HepG2 (cell line): ENCODE measurements at regions not wholly inside any gene's neighbourhood (a gene's known extent, or its start where the extent isn't known, plus 50 kb on each side); places are given as distances from the start of the nearest gene placed in this dataset.

Source experiments
- ATAC-seq: fragments of 200-7000 bp; cut with Tn5 transposase; 3 replicates; pipeline ENCODE4 v1.9.1; 2020; ENCODE audit warnings: mild to moderate bottlenecking, moderate library complexity
- BruUV-seq: library from RNA; stranded (reverse); fragments of 400-500 nt; replicated peaks from 2 replicates; lab custom pipeline; 2021; lab: Mats Ljungman, UMichigan
- CTCF ChIA-PET: fragments of 300-600 bp; formaldehyde crosslinking; extraction: SDS; loops from one replicate; lab custom pipeline; 2021; ENCODE audit warnings: low total read pairs, inconsistent platforms, low intra/inter-chr PET ratio; lab: Yijun Ruan, JAX
- POLR2A ChIA-PET: fragments of 350-600 bp; sonication (Branson Sonifier 250); formaldehyde crosslinking; loops from one replicate; lab custom pipeline; 2020; ENCODE audit warnings: antibody characterized with exemption, inconsistent platforms; lab: Yijun Ruan, JAX
- DNase-seq: peaks from one replicate; pipeline ENCODE4 v3.0.0-alpha.2; 2015; ENCODE audit warnings: low spot score
- FAIRE-seq: peaks from 3 replicates; lab custom pipeline; 2011; peaks lifted over from hg19 to GRCh38; lab: Jason Lieb, UNC
- H2AFZ ChIP-seq: one replicate; pipeline ENCODE4 v1.6.1; 2011; ENCODE audit warnings: low read length, inconsistent platforms
- H3K27ac ChIP-seq: fragments of 300-600 bp; 3 replicates; pipeline ENCODE4 v1.8.0; 2011; ENCODE audit warnings: mixed run types, mild to moderate bottlenecking, mixed read lengths, low read length, inconsistent platforms; ENCODE audit not compliant: insufficient read depth; ENCODE audit errors: extremely low read length
- H3K27me3 ChIP-seq, 2 experiments: fragments of 200-600 bp in 1 of 2; 2 replicates in 1 of 2; 3 replicates in 1 of 2; pipeline versions ENCODE4 v1.6.0 to v1.8.0; 2011; ENCODE audit warnings: low read length in 2 of 2, mild to moderate bottlenecking in 2 of 2, moderate library complexity in 2 of 2, inconsistent platforms in 1 of 2; ENCODE audit not compliant: insufficient read depth in 2 of 2, control insufficient read depth in 1 of 2
- H3K36me3 ChIP-seq, 2 experiments: fragments of 200-600 bp in 1 of 2; replicated peaks in 1 of 2; 2 replicates in 1 of 2; 3 replicates in 1 of 2; pipeline versions ENCODE4 v1.5.1 to v1.8.0; 2011; ENCODE audit warnings: low read length in 2 of 2, inconsistent platforms in 1 of 2; ENCODE audit not compliant: insufficient read depth in 2 of 2, control insufficient read depth in 1 of 2
- H3K4me1 ChIP-seq: 2 replicates; pipeline ENCODE4 v1.5.1; 2012; ENCODE audit warnings: low read length, inconsistent platforms; ENCODE audit not compliant: insufficient read depth
- H3K4me2 ChIP-seq: 2 replicates; pipeline ENCODE4 v1.6.0; 2011; ENCODE audit warnings: low read depth, low read length, inconsistent platforms
- H3K4me3 ChIP-seq, 3 experiments: fragments of 200-600 bp in 1 of 3; sonication (generic), shearing (Covaris generic) in 1 of 3; replicated peaks in 1 of 3; 2 replicates each; pipeline ENCODE4 v1.5.1; 2011 to 2016; ENCODE audit warnings: low read length in 3 of 3, inconsistent platforms in 2 of 3, low read depth in 2 of 3, mild to moderate bottlenecking in 2 of 3, control low read depth in 1 of 3, mixed read lengths in 1 of 3; ENCODE audit not compliant: insufficient read depth in 1 of 3
- H3K79me2 ChIP-seq: one replicate; pipeline ENCODE4 v1.6.1; 2011; ENCODE audit warnings: low read length, inconsistent platforms; ENCODE audit not compliant: insufficient read depth
- H3K9ac ChIP-seq: 2 replicates; pipeline ENCODE4 v1.6.0; 2011; ENCODE audit warnings: mild to moderate bottlenecking, low read depth, low read length, inconsistent platforms; ENCODE audit not compliant: insufficient read depth
- H3K9me3 ChIP-seq: 2 replicates; pipeline ENCODE4 v1.5.1; 2012; ENCODE audit warnings: mild to moderate bottlenecking, low read length
- H4K20me1 ChIP-seq: 2 replicates; pipeline ENCODE4 v1.6.0; 2011; ENCODE audit warnings: inconsistent platforms, mild to moderate bottlenecking, low read length, moderate library complexity; ENCODE audit not compliant: insufficient read depth
- BRD4 ChIP-seq: sonication (generic); formaldehyde crosslinking; IDR thresholded peaks from 2 replicates; pipeline ENCODE4 v1.4.0; 2020; ENCODE audit warnings: missing genetic modification reagents
- CEBPG ChIP-seq: IDR thresholded peaks from 2 replicates; pipeline ENCODE4 v1.6.1; 2016
- ELF3 ChIP-seq: IDR thresholded peaks from 2 replicates; pipeline ENCODE4 v1.6.1; 2016; ENCODE audit warnings: missing genetic modification reagents, missing compliant biosample characterization
- SETDB1 ChIP-seq: sonication (generic); formaldehyde crosslinking; IDR thresholded peaks from 2 replicates; pipeline ENCODE4 v1.5.1; 2020; ENCODE audit warnings: missing genetic modification reagents, mild to moderate bottlenecking, borderline replicate concordance
- ZBTB20 ChIP-seq: sonication (generic); formaldehyde crosslinking; IDR thresholded peaks from 2 replicates; pipeline ENCODE4 v1.8.1; 2023; ENCODE audit warnings: missing genetic modification reagents, low read depth, mild to moderate bottlenecking, borderline replicate concordance
- ZFP37 ChIP-seq: sonication (generic); formaldehyde crosslinking; IDR thresholded peaks from 2 replicates; pipeline ENCODE4 v1.4.0; 2020; ENCODE audit warnings: missing genetic modification reagents, borderline replicate concordance
- ZNF34 ChIP-seq: sonication (generic); formaldehyde crosslinking; IDR thresholded peaks from 2 replicates; pipeline ENCODE4 v1.4.0; 2020; ENCODE audit warnings: mild to moderate bottlenecking, missing genetic modification reagents, borderline replicate concordance
- ZNF350 ChIP-seq: sonication (generic); formaldehyde crosslinking; IDR thresholded peaks from 2 replicates; pipeline ENCODE4 v1.4.0; 2020; ENCODE audit warnings: mild to moderate bottlenecking, low read depth, missing genetic modification reagents, borderline replicate concordance
- ZNF724P ChIP-seq: sonication (generic); formaldehyde crosslinking; IDR thresholded peaks from 2 replicates; pipeline ENCODE4 v1.8.0; 2022; ENCODE audit warnings: missing genetic modification reagents, borderline replicate concordance
- ZNF790 ChIP-seq: sonication (generic); formaldehyde crosslinking; IDR thresholded peaks from 2 replicates; pipeline ENCODE4 v1.8.0; 2022; ENCODE audit warnings: missing genetic modification reagents, mild to moderate bottlenecking, borderline replicate concordance
- in situ Hi-C: cut with HindIII; loops from 2 replicates; pipeline ENCODE4 v1.10.0; 2017; ENCODE audit warnings: low pct_unique_long_range_greater_than_20kb; ENCODE audit not compliant: extremely low pct_ligation_motif_present
- intact Hi-C: fragments of 100-400 bp; cut with micrococcal nuclease; formaldehyde crosslinking; loops from one replicate; pipeline ENCODE4 v1.10.0; 2022; ENCODE audit not compliant: unreplicated experiment
- TF ChIP-seq, protein P1 (sequence below): sonication (generic); formaldehyde crosslinking; IDR thresholded peaks from 2 replicates; pipeline ENCODE4 v1.4.0; 2020; ENCODE audit warnings: missing genetic modification reagents, mild to moderate bottlenecking, borderline replicate concordance
- TF ChIP-seq, protein P2 (sequence below): sonication (generic); formaldehyde crosslinking; IDR thresholded peaks from 2 replicates; pipeline ENCODE4 v1.5.0; 2020; ENCODE audit warnings: missing genetic modification reagents
- TF ChIP-seq, protein P3 (sequence below): sonication (generic); formaldehyde crosslinking; IDR thresholded peaks from 2 replicates; pipeline ENCODE4 v1.8.0; 2022; ENCODE audit warnings: mild to moderate bottlenecking, missing genetic modification reagents
- TF ChIP-seq, protein P4 (sequence below): sonication (generic); formaldehyde crosslinking; IDR thresholded peaks from 2 replicates; pipeline ENCODE4 v1.5.1; 2020; ENCODE audit warnings: missing genetic modification reagents, mild to moderate bottlenecking, borderline replicate concordance
- TF ChIP-seq, protein P5 (sequence below): sonication (generic); formaldehyde crosslinking; IDR thresholded peaks from 2 replicates; pipeline ENCODE4 v1.4.0; 2020; ENCODE audit warnings: missing genetic modification reagents; ENCODE audit errors: not compliant biosample characterization

DNA sequence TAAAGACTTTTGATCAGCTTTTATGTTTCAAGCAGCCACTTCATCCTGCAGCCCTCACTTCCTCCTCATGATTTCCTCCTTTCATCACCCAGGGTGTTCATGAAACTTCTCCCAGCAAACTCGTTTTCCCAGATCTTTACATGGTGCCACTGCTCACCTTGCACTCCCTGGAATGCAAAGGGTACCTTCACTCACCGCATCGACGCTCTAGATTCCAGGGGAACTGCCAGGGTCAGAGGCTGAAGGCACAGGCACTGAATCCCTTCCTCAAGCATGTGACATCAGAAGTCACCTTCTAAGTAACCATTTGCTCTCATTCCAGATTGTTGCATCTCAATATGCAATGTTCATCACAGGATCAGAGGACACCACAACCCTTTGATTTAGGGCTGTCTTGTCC lies 82.8 kb downstream of the PRKAB2 start (continued):
- TF ChIP-seq, protein P1, sequence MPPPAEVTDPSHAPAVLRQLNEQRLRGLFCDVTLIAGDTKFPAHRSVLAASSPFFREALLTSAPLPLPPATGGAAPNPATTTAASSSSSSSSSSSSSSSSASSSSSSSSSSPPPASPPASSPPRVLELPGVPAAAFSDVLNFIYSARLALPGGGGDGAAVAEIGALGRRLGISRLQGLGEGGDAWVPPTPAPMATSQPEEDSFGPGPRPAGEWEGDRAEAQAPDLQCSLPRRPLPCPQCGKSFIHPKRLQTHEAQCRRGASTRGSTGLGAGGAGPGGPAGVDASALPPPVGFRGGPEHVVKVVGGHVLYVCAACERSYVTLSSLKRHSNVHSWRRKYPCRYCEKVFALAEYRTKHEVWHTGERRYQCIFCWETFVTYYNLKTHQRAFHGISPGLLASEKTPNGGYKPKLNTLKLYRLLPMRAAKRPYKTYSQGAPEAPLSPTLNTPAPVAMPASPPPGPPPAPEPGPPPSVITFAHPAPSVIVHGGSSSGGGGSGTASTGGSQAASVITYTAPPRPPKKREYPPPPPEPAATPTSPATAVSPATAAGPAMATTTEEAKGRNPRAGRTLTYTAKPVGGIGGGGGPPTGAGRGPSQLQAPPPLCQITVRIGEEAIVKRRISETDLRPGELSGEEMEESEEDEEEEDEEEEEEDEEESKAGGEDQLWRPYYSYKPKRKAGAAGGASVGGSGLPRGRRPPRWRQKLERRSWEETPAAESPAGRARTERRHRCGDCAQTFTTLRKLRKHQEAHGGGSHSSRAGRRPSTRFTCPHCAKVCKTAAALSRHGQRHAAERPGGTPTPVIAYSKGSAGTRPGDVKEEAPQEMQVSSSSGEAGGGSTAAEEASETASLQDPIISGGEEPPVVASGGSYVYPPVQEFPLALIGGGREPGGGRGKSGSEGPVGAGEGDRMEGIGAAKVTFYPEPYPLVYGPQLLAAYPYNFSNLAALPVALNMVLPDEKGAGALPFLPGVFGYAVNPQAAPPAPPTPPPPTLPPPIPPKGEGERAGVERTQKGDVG, result no peak
- TF ChIP-seq ZBTB20 (CRISPR knock-in tag) (no peak), ELF3 (CRISPR knock-in tag) (no peak), ZNF790 (CRISPR knock-in tag) (no peak), ZNF724P (CRISPR knock-in tag) (no peak), ZNF350 (CRISPR knock-in tag) (no peak)
- TF ChIP-seq, protein P2, sequence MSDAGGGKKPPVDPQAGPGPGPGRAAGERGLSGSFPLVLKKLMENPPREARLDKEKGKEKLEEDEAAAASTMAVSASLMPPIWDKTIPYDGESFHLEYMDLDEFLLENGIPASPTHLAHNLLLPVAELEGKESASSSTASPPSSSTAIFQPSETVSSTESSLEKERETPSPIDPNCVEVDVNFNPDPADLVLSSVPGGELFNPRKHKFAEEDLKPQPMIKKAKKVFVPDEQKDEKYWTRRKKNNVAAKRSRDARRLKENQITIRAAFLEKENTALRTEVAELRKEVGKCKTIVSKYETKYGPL (CRISPR knock-in tag), result no peak
- TF ChIP-seq, all 625 proteins: peak for 0

DNA sequence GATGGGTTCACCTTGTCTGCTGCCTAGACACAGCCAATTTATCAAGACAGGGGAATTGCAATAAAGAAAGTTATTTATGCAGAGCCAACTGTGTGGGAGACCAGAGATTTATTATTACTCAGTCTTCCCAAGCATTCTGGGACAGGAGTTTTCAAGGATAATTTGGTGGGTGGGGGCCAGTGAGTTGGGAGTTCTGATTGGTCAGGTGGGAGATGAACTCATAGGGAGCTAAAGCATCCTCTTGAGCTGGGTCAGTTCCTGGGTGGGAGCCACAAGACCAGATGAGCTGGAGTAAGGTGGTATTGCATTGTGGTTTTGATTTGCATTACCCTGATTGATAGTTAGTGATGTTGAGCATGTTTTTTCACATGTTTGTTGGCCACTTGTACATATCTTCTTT lies 86.1 kb downstream of the PRKAB2 start:
- BruUV-seq, result no TSS peak
- peaks cover 0 to 17% of the 10 kb centered on the region in 2 experiments; a peak in 3 of 5 replicates for H3K27me3 ChIP-seq
- H3K4me3 ChIP-seq, result no peak overlapping the region
- no peaks in the 10 kb centered on the region for H3K36me3 ChIP-seq
- intact Hi-C loops (no loop called here), in situ Hi-C loops (no loop called here)
- FAIRE-seq (no peak), DNase-seq (no peak), ATAC-seq (no peak)
- H4K20me1 ChIP-seq, result no peaks in the 10 kb centered on the region
- no peak overlapping the region for H3K4me2 ChIP-seq
- H3K9ac ChIP-seq, result no peak overlapping the region
- ChIA-PET POLR2A (no interaction called here), CTCF (no interaction called here)
- H3K27ac ChIP-seq, result no peak overlapping the region
- no peaks in the 10 kb centered on the region for H3K9me3 ChIP-seq
- peaks cover 12% of the 10 kb centered on the region; the same call in 1 of the 2 replicates for H3K4me1 ChIP-seq
- H3K79me2 ChIP-seq, result no peaks in the 10 kb centered on the region
- H2AFZ ChIP-seq, result no peak overlapping the region
- TF ChIP-seq SETDB1 (CRISPR knock-in tag) (no peak), ZNF34 (CRISPR knock-in tag) (no peak), CEBPG (CRISPR knock-in tag) (no peak), BRD4 (CRISPR knock-in tag) (no peak), ZFP37 (CRISPR knock-in tag) (no peak)
- TF ChIP-seq, protein P3, sequence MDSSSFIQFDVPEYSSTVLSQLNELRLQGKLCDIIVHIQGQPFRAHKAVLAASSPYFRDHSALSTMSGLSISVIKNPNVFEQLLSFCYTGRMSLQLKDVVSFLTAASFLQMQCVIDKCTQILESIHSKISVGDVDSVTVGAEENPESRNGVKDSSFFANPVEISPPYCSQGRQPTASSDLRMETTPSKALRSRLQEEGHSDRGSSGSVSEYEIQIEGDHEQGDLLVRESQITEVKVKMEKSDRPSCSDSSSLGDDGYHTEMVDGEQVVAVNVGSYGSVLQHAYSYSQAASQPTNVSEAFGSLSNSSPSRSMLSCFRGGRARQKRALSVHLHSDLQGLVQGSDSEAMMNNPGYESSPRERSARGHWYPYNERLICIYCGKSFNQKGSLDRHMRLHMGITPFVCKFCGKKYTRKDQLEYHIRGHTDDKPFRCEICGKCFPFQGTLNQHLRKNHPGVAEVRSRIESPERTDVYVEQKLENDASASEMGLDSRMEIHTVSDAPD (CRISPR knock-in tag), result no peak
- TF ChIP-seq, protein P4, sequence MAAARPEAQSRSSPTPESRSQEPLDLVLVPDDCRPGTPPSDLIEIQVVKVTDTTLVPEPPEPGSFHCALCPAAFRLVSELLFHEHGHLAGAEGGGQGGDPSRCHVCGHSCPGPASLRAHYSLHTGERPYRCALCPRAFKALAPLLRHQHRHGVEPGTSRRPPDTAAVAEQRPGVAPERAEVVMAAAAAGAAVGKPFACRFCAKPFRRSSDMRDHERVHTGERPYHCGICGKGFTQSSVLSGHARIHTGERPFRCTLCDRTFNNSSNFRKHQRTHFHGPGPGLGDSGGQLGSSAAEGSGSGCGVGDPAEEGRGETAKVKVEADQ, result no peak
- TF ChIP-seq, protein P5, sequence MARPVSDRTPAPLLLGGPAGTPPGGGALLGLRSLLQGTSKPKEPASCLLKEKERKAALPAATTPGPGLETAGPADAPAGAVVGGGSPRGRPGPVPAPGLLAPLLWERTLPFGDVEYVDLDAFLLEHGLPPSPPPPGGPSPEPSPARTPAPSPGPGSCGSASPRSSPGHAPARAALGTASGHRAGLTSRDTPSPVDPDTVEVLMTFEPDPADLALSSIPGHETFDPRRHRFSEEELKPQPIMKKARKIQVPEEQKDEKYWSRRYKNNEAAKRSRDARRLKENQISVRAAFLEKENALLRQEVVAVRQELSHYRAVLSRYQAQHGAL, result no peak
